ENCODE measurements at regions not wholly inside any gene's neighbourhood (a gene's known extent, or its start where the extent isn't known, plus 50 kb on each side); places are given as distances from the start of the nearest gene placed in this dataset.

DNA sequence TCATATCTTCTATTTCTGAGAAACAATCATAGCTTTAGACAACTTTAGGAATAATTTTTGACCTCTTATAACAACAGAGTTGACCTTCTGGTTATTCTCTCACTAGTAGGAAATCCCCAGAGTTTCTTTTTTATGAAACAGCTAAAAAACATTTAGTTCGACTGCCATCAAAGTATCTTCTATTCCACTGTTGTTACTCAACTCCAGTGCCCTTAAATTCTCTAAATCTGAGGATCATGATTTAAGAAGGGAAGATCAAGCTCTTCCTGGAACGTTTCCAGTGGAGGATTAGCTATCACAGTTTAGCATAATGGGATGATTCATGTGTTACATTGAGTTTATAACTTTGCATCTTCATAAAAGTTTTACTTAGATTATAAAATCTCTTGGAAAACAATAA lies 134.9 kb upstream of the VEGFC start:
- DNase-seq = peak; percentile 27
- no CpG with 5 or more reads among the region's 2 CpGs for WGBS (ENCODE audit: insufficient coverage)

GRCh38 chr4:176939445-176939844 lies 146.7 kb upstream of the VEGFC start:
- no peaks in the 10 kb centered on the region for H3K9me3 ChIP-seq (replicated peaks; ENCODE audit: control insufficient read depth, low read depth, low read length)
- H3K27me3 ChIP-seq (ENCODE audit: control insufficient read depth, insufficient read depth, low read length) = no peaks in the 10 kb centered on the region
- no peak overlapping the region for H3K4me3 ChIP-seq (ENCODE audit: low read length)
- no peaks in the 10 kb centered on the region for H3K36me3 ChIP-seq (ENCODE audit: control insufficient read depth, insufficient read depth, low read length)
- no peak overlapping the region for H3K27ac ChIP-seq (ENCODE audit: low read length)
- WGBS (ENCODE audit: insufficient coverage) = no CpG with 5 or more reads among the region's 4 CpGs
- H3K4me1 ChIP-seq (ENCODE audit: control insufficient read depth, insufficient read depth, low read length) = no peaks in the 10 kb centered on the region
- peak; percentile 23 for DNase-seq

More for the DNA sequence above, 134.9 kb upstream of the VEGFC start:
- no peak overlapping the region for H3K4me3 ChIP-seq (ENCODE audit: low read length)
- H3K27ac ChIP-seq (ENCODE audit: low read length) = no peak overlapping the region
- no peaks in the 10 kb centered on the region for H3K4me1 ChIP-seq (ENCODE audit: control insufficient read depth, insufficient read depth, low read length)
- no peaks in the 10 kb centered on the region for H3K27me3 ChIP-seq (ENCODE audit: control insufficient read depth, insufficient read depth, low read length)
- no peaks in the 10 kb centered on the region for H3K36me3 ChIP-seq (ENCODE audit: control insufficient read depth, insufficient read depth, low read length)
- H3K9me3 ChIP-seq (replicated peaks; ENCODE audit: control insufficient read depth, low read depth, low read length) = no peaks in the 10 kb centered on the region

DNA sequence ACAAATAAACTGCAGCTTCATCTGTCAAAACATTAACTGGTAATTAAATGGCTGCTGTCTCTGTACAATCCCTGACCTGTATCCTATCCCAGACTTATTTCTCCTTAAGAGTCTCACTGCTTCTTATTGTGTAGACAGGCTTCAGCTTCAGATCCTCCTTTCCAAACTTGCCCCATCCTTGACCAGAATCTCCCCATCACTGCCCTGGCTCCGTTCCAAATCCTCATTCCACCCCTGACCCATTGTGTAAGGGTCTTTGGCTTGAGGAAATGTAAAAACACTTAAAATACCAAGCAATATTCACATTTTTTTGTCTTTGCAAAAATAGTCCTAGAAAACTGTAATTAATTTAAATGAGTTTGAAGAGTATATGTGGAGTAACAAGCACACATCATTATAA lies 152.6 kb upstream of the VEGFC start:
- Histone ChIP-seq H3K27ac (ENCODE audit: low read length) (no peak overlapping the region), H3K4me1 (ENCODE audit: control insufficient read depth, insufficient read depth, low read length) (no peaks in the 10 kb centered on the region), H3K9me3 (replicated peaks; ENCODE audit: control insufficient read depth, low read depth, low read length) (no peaks in the 10 kb centered on the region), H3K27me3 (ENCODE audit: control insufficient read depth, insufficient read depth, low read length) (no peaks in the 10 kb centered on the region), H3K4me3 (ENCODE audit: low read length) (no peak overlapping the region), H3K36me3 (ENCODE audit: control insufficient read depth, insufficient read depth, low read length) (no peaks in the 10 kb centered on the region)
- DNase-seq = no peak
- no CpG with 5 or more reads among the region's 1 CpG for WGBS (ENCODE audit: insufficient coverage)

DNA sequence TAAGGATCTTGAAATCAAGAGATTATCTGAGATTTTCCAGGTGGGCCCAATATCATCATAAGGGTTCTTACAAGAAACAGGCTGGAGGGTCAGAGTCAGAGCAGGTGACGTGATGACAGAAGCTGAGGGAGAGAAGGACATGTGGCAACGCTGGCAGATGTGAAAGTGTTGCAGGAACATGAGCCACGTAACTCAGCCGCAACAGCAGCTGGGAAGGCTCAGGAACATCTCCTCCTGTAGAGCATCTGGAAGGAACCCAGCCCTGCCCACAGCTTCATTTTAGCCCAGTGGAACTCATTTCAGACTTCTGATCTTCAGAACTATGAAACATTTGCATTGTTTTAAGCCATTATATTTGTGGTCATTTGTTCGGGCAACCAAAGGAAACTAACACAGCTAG lies 156.3 kb upstream of the VEGFC start:
- H3K36me3 ChIP-seq (ENCODE audit: control insufficient read depth, insufficient read depth, low read length) = no peaks in the 10 kb centered on the region
- no peak for DNase-seq
- H3K27me3 ChIP-seq (ENCODE audit: control insufficient read depth, insufficient read depth, low read length) = no peaks in the 10 kb centered on the region
- no peaks in the 10 kb centered on the region for H3K9me3 ChIP-seq (replicated peaks; ENCODE audit: control insufficient read depth, low read depth, low read length)
- 61% methylated on average over 4 of the region's 5 CpGs for WGBS (ENCODE audit: insufficient coverage)
- H3K4me1 ChIP-seq (ENCODE audit: control insufficient read depth, insufficient read depth, low read length) = no peaks in the 10 kb centered on the region
- no peak overlapping the region for H3K27ac ChIP-seq (ENCODE audit: low read length)
- no peak overlapping the region for H3K4me3 ChIP-seq (ENCODE audit: low read length)

DNA sequence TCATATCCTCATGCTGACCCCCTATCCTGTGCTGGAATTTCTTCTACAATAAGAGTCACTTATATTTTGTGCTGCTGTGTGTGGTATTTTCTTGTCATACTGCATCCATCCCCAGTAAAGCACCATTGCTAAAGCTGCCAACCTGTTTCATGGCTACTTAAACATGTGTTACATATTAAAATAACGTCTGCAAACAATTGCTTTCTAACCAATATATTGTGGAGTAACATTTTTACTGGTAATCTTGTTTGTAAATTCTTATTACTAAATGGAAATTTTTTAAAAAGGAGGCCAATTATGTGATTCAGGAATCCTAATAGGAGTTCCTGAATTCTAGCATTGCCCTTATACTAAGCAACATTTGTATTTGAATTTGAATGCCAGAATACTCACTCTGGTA lies 160.3 kb upstream of the VEGFC start:
- no peaks in the 10 kb centered on the region for H3K4me1 ChIP-seq (ENCODE audit: control insufficient read depth, insufficient read depth, low read length)
- no peak overlapping the region for H3K27ac ChIP-seq (ENCODE audit: low read length)
- DNase-seq = no peak
- H3K9me3 ChIP-seq (replicated peaks; ENCODE audit: control insufficient read depth, low read depth, low read length) = peaks cover 9% of the 10 kb centered on the region
- no peak overlapping the region for H3K4me3 ChIP-seq (ENCODE audit: low read length)
- no peaks in the 10 kb centered on the region for H3K36me3 ChIP-seq (ENCODE audit: control insufficient read depth, insufficient read depth, low read length)
- no CpG with 5 or more reads among the region's 1 CpG for WGBS (ENCODE audit: insufficient coverage)
- H3K27me3 ChIP-seq (ENCODE audit: control insufficient read depth, insufficient read depth, low read length) = no peaks in the 10 kb centered on the region

DNA sequence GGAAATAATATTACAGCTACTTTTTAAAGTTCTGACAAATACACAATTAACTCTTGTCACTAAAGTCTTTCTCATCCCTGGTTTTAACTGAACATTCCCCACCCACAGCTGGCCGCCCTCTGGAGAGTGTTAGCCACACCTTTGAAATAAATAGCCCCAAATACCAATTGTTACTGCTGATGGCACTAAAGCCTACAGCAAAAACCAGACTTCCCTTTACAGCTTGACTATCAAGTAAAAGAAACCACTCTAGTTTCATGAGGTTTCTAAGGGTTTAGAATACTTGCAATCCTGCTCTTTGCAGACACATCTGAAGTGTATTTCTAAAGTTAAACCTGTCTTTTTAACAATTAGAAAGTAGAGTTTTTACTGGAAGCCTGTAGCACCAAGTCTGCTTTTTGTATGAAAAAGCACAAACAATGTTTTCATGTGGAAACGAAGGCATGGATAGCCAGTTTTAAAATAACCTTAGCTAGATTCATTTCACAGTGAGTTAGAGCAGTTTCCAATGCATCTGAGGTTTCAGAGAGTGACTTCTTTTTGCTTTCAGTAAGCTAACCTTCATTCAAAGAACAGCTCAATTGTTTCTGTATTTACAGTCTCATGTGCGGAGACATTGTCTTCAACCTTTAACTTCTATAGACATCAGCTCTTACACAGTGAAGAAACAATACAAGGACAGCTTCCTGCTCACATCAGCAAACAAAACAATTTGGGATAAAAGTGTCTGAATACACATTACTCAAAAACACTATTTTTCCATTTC lies 164.8 kb upstream of the VEGFC start:
- Histone ChIP-seq H3K27me3 (ENCODE audit: control insufficient read depth, insufficient read depth, low read length) (no peaks in the 10 kb centered on the region), H3K9me3 (replicated peaks; ENCODE audit: control insufficient read depth, low read depth, low read length) (peaks cover 9% of the 10 kb centered on the region), H3K4me1 (ENCODE audit: control insufficient read depth, insufficient read depth, low read length) (no peaks in the 10 kb centered on the region), H3K36me3 (ENCODE audit: control insufficient read depth, insufficient read depth, low read length) (no peaks in the 10 kb centered on the region), H3K27ac (ENCODE audit: low read length) (no peak overlapping the region), H3K4me3 (ENCODE audit: low read length) (no peak overlapping the region)
- no peak for DNase-seq
- WGBS (ENCODE audit: insufficient coverage) = 47% methylated on average over 2 of the region's 3 CpGs

- no peaks in the 10 kb centered on the region for H3K4me1 ChIP-seq (ENCODE audit: control insufficient read depth, insufficient read depth, low read length)
- no peak overlapping the region for H3K27ac ChIP-seq (ENCODE audit: low read length)
- DNase-seq = no peak
- H3K36me3 ChIP-seq (ENCODE audit: control insufficient read depth, insufficient read depth, low read length) = no peaks in the 10 kb centered on the region
- H3K9me3 ChIP-seq (replicated peaks; ENCODE audit: control insufficient read depth, low read depth, low read length) = peaks cover 5% of the 10 kb centered on the region
- H3K4me3 ChIP-seq (ENCODE audit: low read length) = no peak overlapping the region
- no peaks in the 10 kb centered on the region for H3K27me3 ChIP-seq (ENCODE audit: control insufficient read depth, insufficient read depth, low read length)
- no CpG with 5 or more reads among the region's 5 CpGs for WGBS (ENCODE audit: insufficient coverage)
Measured at GRCh38 chr4:176959980-176960379, 167.3 kb upstream of the VEGFC start.

- H3K4me1 ChIP-seq (ENCODE audit: control insufficient read depth, insufficient read depth, low read length) = no peaks in the 10 kb centered on the region
- no peak overlapping the region for H3K4me3 ChIP-seq (ENCODE audit: low read length)
- H3K27ac ChIP-seq (ENCODE audit: low read length) = no peak overlapping the region
- no CpG with 5 or more reads among the region's 2 CpGs for WGBS (ENCODE audit: insufficient coverage)
- H3K27me3 ChIP-seq (ENCODE audit: control insufficient read depth, insufficient read depth, low read length) = no peaks in the 10 kb centered on the region
- DNase-seq = peak; percentile 77
- H3K9me3 ChIP-seq (replicated peaks; ENCODE audit: control insufficient read depth, low read depth, low read length) = no peaks in the 10 kb centered on the region
- H3K36me3 ChIP-seq (ENCODE audit: control insufficient read depth, insufficient read depth, low read length) = no peaks in the 10 kb centered on the region
Measured at GRCh38 chr4:176963121-176963520, 170.4 kb upstream of the VEGFC start.

- Histone ChIP-seq H3K4me3 (ENCODE audit: low read length) (no peak overlapping the region), H3K27ac (ENCODE audit: low read length) (no peak overlapping the region), H3K9me3 (replicated peaks; ENCODE audit: control insufficient read depth, low read depth, low read length) (no peaks in the 10 kb centered on the region), H3K4me1 (ENCODE audit: control insufficient read depth, insufficient read depth, low read length) (no peaks in the 10 kb centered on the region), H3K27me3 (ENCODE audit: control insufficient read depth, insufficient read depth, low read length) (no peaks in the 10 kb centered on the region), H3K36me3 (ENCODE audit: control insufficient read depth, insufficient read depth, low read length) (no peaks in the 10 kb centered on the region)
- DNase-seq = no peak
- 89% methylated on average over 1 of the region's 3 CpGs for WGBS (ENCODE audit: insufficient coverage)
Measured at GRCh38 chr4:176964116-176964691, 171.5 kb upstream of the VEGFC start.

GRCh38 chr4:176967586-176967985 lies 174.9 kb upstream of the VEGFC start:
- WGBS (ENCODE audit: insufficient coverage) = 20% methylated on average over 1 of the region's 3 CpGs
- H3K27ac ChIP-seq (ENCODE audit: low read length) = no peak overlapping the region
- H3K4me3 ChIP-seq (ENCODE audit: low read length) = no peak overlapping the region
- no peak for DNase-seq
- H3K9me3 ChIP-seq (replicated peaks; ENCODE audit: control insufficient read depth, low read depth, low read length) = no peaks in the 10 kb centered on the region
- no peaks in the 10 kb centered on the region for H3K36me3 ChIP-seq (ENCODE audit: control insufficient read depth, insufficient read depth, low read length)
- H3K27me3 ChIP-seq (ENCODE audit: control insufficient read depth, insufficient read depth, low read length) = no peaks in the 10 kb centered on the region
- H3K4me1 ChIP-seq (ENCODE audit: control insufficient read depth, insufficient read depth, low read length) = no peaks in the 10 kb centered on the region

Data from muscle of leg (tissue), 3 donors.